Vagina (tissue), 2 donors: ENCODE measurements at regions not wholly inside any gene's neighbourhood (a gene's known extent, or its start where the extent isn't known, plus 50 kb on each side); places are given as distances from the start of the nearest gene placed in this dataset.

Source experiments
- DNase-seq, 2 donors: peaks; one replicate each; pipeline ENCODE4 v3.0.0-alpha.2; 2017; ENCODE audit errors: extremely low spot score in 2 of 2
- H3K27ac ChIP-seq: fragments of 200-600 bp; sonication (generic); one replicate; pipeline ENCODE4 v1.5.1; 2019
- H3K27me3 ChIP-seq: fragments of 200-600 bp; sonication (generic); one replicate; pipeline ENCODE4 v1.5.1; 2019
- H3K36me3 ChIP-seq, 2 donors: fragments of 200-600 bp; sonication (generic); one replicate each; pipeline ENCODE4 v1.5.1; 2017 to 2019
- H3K4me1 ChIP-seq: fragments of 200-600 bp; sonication (generic); one replicate; pipeline ENCODE4 v1.5.1; 2019
- H3K4me3 ChIP-seq, 2 donors: fragments of 200-600 bp; sonication (generic); 1 replicate in 1 of 2; 2 replicates in 1 of 2; pipeline ENCODE4 v1.5.1; 2016 to 2019
- H3K9me3 ChIP-seq: fragments of 200-600 bp; sonication (generic); one replicate; pipeline ENCODE4 v1.5.1; 2019
- POLR2A ChIP-seq, 2 donors: fragments of 450-650 bp; IDR thresholded peaks; one replicate each; pipeline ENCODE4 v1.6.1; 2017; ENCODE audit warnings: antibody characterized with exemption in 2 of 2, mild to moderate bottlenecking in 2 of 2, moderate library complexity in 2 of 2
- POLR2AphosphoS5 ChIP-seq, 2 donors: sonication (generic); formaldehyde crosslinking; IDR thresholded peaks; one replicate each; pipeline ENCODE4 v1.9.0; 2017; ENCODE audit warnings: antibody characterized with exemption in 2 of 2, mild to moderate bottlenecking in 2 of 2, low read depth in 1 of 2; ENCODE audit not compliant: insufficient read depth in 1 of 2
- intact Hi-C: fragments of 100-400 bp; cut with DNase I; formaldehyde crosslinking; loops from one replicate; pipeline ENCODE4 v1.15.1; 2023
- TF ChIP-seq, protein P1 (sequence below), 3 experiments: fragments of 450-650 bp in 2 of 3; fragments of 200-600 bp in 1 of 3; sonication (generic) in 1 of 3; IDR thresholded peaks; one replicate each; pipeline ENCODE4 v1.5.1; 2017 to 2019; ENCODE audit warnings: antibody characterized with exemption in 3 of 3, mild to moderate bottlenecking in 2 of 3, moderate library complexity in 2 of 3

DNA sequence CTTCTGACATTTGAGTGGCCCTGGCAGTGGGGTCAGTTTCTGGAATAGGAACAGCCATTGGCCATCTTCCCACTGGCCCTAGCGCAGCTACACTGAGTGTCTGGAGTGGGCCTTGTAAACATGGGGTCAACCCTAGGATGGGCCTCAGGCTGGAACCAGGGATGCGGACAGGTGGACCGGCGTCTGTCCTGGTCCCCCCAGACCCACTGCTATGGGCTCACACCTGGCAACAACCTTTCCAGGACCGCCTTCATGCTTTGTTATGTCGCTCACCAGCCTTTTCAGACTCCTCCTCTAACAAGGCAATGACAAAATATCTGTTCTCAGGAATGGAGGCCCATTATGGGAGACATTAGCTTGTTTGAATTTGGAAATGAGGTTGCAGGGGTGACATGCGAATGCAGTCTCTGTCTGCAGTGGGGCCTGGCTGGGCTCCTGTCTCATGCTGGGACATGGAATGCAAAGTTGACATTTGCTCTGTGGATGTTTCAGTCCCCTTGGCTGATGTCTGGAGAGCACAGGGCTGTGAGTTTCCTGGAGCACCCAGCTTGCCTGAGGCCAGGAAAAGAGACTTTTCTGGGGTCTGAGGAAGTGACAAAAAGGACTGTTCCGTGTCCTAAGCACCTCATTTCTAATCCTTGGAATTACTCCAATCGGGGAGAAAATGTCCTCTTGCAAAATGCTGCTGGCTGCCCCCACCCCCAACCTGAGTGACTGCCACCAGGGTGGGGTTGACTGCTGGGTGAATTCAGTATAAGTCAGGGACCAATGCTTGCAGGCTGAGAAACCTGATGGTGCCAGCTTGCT is 98.7 kb upstream of the PMEPA1 start:
- TF ChIP-seq, protein P1, sequence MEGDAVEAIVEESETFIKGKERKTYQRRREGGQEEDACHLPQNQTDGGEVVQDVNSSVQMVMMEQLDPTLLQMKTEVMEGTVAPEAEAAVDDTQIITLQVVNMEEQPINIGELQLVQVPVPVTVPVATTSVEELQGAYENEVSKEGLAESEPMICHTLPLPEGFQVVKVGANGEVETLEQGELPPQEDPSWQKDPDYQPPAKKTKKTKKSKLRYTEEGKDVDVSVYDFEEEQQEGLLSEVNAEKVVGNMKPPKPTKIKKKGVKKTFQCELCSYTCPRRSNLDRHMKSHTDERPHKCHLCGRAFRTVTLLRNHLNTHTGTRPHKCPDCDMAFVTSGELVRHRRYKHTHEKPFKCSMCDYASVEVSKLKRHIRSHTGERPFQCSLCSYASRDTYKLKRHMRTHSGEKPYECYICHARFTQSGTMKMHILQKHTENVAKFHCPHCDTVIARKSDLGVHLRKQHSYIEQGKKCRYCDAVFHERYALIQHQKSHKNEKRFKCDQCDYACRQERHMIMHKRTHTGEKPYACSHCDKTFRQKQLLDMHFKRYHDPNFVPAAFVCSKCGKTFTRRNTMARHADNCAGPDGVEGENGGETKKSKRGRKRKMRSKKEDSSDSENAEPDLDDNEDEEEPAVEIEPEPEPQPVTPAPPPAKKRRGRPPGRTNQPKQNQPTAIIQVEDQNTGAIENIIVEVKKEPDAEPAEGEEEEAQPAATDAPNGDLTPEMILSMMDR (IDR thresholded peaks at IDR 0.05): no peak
- no peak for TF ChIP-seq POLR2AphosphoS5 (IDR thresholded peaks at IDR 0.05; ENCODE audit: insufficient read depth in 1 of 2, low read depth in 1 of 2)
- no peak for TF ChIP-seq POLR2A (IDR thresholded peaks at IDR 0.05)
- intact Hi-C loops: loop anchor here (5.0 kb wide), 1 partner anchor 51 kb away; no protein-coding TSS in a partner anchor
- DNase-seq: no peak
- Histone ChIP-seq H3K36me3 (no peaks in the 10 kb centered on the region), H3K9me3 (no peaks in the 10 kb centered on the region), H3K4me3 (no peak overlapping the region), H3K27ac (no peak overlapping the region), H3K4me1 (peaks cover 3% of the 10 kb centered on the region), H3K27me3 (no peaks in the 10 kb centered on the region)

DNA sequence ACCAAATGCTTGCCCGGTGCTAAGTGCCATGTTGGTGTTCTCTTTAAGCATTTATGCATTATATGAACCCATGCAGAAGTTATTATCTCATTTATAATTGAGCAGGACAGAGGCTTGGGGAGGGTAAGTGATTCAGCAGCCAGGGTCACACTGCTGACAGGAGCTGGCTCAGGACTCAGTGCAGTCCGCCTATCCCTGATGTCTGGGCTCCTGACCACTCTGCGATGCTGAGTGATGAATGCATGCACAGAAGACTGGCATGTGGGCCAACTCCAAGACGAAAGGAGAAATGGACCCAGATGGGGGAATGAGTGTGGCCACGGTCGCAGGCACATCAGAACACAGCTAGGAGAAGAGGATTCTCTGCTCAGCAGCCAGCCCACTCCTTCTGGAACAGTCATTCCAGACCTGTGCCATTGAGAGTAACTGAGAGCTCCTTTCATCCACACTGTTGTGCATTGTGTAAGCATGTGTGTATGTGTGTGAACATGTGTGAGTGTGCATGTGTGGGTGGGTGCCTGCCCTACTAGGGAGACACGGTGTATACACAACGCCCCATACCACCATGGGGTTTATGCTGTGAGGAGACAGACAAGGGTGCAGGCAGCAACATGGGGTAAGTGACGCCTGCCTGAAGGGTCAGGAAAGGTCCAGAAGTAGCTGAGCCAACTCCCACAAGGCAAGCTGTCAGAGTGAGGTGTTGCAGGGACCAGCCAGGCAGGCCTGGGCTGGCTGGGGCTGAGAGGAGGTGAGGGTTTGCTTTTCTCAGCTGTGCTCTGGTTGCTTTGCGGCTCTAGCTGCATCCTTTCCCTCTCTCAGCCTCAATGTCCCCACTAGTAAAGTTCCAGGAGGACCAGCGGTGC is 97.8 kb upstream of the PMEPA1 start:
- no peak overlapping the region for H3K4me3 ChIP-seq
- no peak overlapping the region for H3K27ac ChIP-seq
- intact Hi-C loops: loop anchor here (5.0 kb wide), 1 partner anchor 50 kb away; no protein-coding TSS in a partner anchor
- no peak for TF ChIP-seq POLR2AphosphoS5 (IDR thresholded peaks at IDR 0.05; ENCODE audit: insufficient read depth in 1 of 2, low read depth in 1 of 2)
- no peak for TF ChIP-seq POLR2A (IDR thresholded peaks at IDR 0.05)
- TF ChIP-seq, protein P1 (IDR thresholded peaks at IDR 0.05): no peak
- H3K27me3 ChIP-seq: no peaks in the 10 kb centered on the region
- no peaks in the 10 kb centered on the region for H3K9me3 ChIP-seq
- DNase-seq: no peak
- H3K4me1 ChIP-seq: peaks cover 3% of the 10 kb centered on the region
- no peaks in the 10 kb centered on the region for H3K36me3 ChIP-seq

DNA sequence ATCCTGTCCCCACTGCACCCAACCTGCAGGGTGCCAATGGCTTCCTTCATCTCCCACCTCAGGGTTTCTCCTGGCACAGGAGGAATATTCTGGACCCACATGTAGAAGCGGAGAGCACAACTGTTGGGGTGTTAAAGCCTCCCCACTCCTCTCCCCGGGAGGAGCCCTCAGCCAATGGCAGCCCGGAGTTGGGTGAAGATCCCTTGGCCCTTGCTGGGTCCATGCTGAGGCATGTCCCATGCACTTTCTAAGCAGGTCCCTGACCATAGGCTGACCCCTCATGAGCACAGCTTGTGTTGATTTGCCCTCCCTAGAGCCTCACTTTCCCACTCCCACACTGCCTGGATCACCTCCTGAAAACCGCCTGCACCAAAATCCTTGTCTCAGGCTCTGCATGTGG is 97.2 kb upstream of the PMEPA1 start:
- H3K27ac ChIP-seq: no peak overlapping the region
- H3K4me3 ChIP-seq: no peak overlapping the region
- no peaks in the 10 kb centered on the region for H3K27me3 ChIP-seq
- no peaks in the 10 kb centered on the region for H3K36me3 ChIP-seq
- H3K4me1 ChIP-seq: peaks cover 3% of the 10 kb centered on the region
- H3K9me3 ChIP-seq: no peaks in the 10 kb centered on the region
- intact Hi-C loops: loop anchor here (5.0 kb wide), 1 partner anchor 50 kb away; no protein-coding TSS in a partner anchor
- no peak for DNase-seq
- TF ChIP-seq POLR2AphosphoS5 (IDR thresholded peaks at IDR 0.05; ENCODE audit: insufficient read depth in 1 of 2, low read depth in 1 of 2) (no peak), POLR2A (IDR thresholded peaks at IDR 0.05) (no peak)

- Histone ChIP-seq H3K27ac (no peak overlapping the region), H3K4me1 (peaks cover 3% of the 10 kb centered on the region), H3K27me3 (no peaks in the 10 kb centered on the region), H3K4me3 (no peak overlapping the region), H3K9me3 (no peaks in the 10 kb centered on the region), H3K36me3 (no peaks in the 10 kb centered on the region)
- no peak for DNase-seq
- intact Hi-C loops: loop anchor here (5.0 kb wide), 1 partner anchor 49 kb away; no protein-coding TSS in a partner anchor
- no peak for TF ChIP-seq POLR2AphosphoS5 (IDR thresholded peaks at IDR 0.05; ENCODE audit: insufficient read depth in 1 of 2, low read depth in 1 of 2)
- TF ChIP-seq POLR2A (IDR thresholded peaks at IDR 0.05): no peak
- TF ChIP-seq, protein P1 (IDR thresholded peaks at IDR 0.05): no peak
Measured at GRCh38 chr20:57806476-57806875, 96.7 kb upstream of the PMEPA1 start.

GRCh38 chr20:57805747-57806146 is 95.9 kb upstream of the PMEPA1 start:
- H3K9me3 ChIP-seq: no peaks in the 10 kb centered on the region
- no peak overlapping the region for H3K4me3 ChIP-seq
- H3K27me3 ChIP-seq: no peaks in the 10 kb centered on the region
- TF ChIP-seq POLR2AphosphoS5 (IDR thresholded peaks at IDR 0.05; ENCODE audit: insufficient read depth in 1 of 2, low read depth in 1 of 2): no peak
- TF ChIP-seq, protein P1 (IDR thresholded peaks at IDR 0.05): no peak
- TF ChIP-seq POLR2A (IDR thresholded peaks at IDR 0.05): no peak
- no peak for DNase-seq
- H3K27ac ChIP-seq: no peak overlapping the region
- intact Hi-C loops: loop anchor here (5.0 kb wide), 1 partner anchor 48 kb away; no protein-coding TSS in a partner anchor
- peaks cover 3% of the 10 kb centered on the region for H3K4me1 ChIP-seq
- H3K36me3 ChIP-seq: no peaks in the 10 kb centered on the region
